GM23338 (cell line): ENCODE measurements at regions not wholly inside any gene's neighbourhood (a gene's known extent, or its start where the extent isn't known, plus 50 kb on each side); places are given as distances from the start of the nearest gene placed in this dataset.

ENCODE experiments used
- CREB1 ChIP-seq: fragments of 250-450 bp; sonication (Bioruptor Pico); IDR thresholded peaks from 2 replicates; pipeline ENCODE4 v1.5.0; 2020; ENCODE audit warnings: low read depth, mild to moderate bottlenecking, moderate library complexity
- ETS1 ChIP-seq: IDR thresholded peaks from 2 replicates; pipeline ENCODE4 v1.6.1; 2016; ENCODE audit warnings: antibody characterized with exemption
- EZH2 ChIP-seq: fragments of 200-600 bp; sonication (generic); IDR thresholded peaks from one replicate; pipeline ENCODE4 v1.8.0; 2017; ENCODE audit warnings: antibody characterized with exemption, mild to moderate bottlenecking, low read depth; ENCODE audit not compliant: unreplicated experiment
- EZH2phosphoT487 ChIP-seq: fragments of 200-600 bp; sonication (generic); IDR thresholded peaks from one replicate; pipeline ENCODE4 v1.8.1; 2018; ENCODE audit warnings: antibody characterized with exemption; ENCODE audit not compliant: unreplicated experiment
- JUNB ChIP-seq: IDR thresholded peaks from one replicate; pipeline ENCODE4 v1.6.1; 2016; ENCODE audit warnings: antibody characterized with exemption; ENCODE audit not compliant: unreplicated experiment
- NANOG ChIP-seq: IDR thresholded peaks from 2 replicates; pipeline ENCODE4 v1.6.1; 2016; ENCODE audit warnings: antibody characterized with exemption, borderline replicate concordance
- POLR2AphosphoS5 ChIP-seq: IDR thresholded peaks from 2 replicates; pipeline ENCODE4 v1.6.1; 2016; ENCODE audit warnings: antibody characterized with exemption, low read depth
- STAT1 ChIP-seq: IDR thresholded peaks from one replicate; pipeline ENCODE4 v1.6.1; 2016; ENCODE audit warnings: antibody characterized with exemption; ENCODE audit not compliant: unreplicated experiment
- ZNF114 ChIP-seq: fragments of 250-450 bp; sonication (Bioruptor Pico); IDR thresholded peaks from 2 replicates; pipeline ENCODE4 v1.5.0; 2020; ENCODE audit warnings: mild to moderate bottlenecking, moderate library complexity
- ZNF462 ChIP-seq: fragments of 250-450 bp; sonication (Bioruptor Pico); IDR thresholded peaks from 2 replicates; pipeline ENCODE4 v1.5.0; 2020; ENCODE audit warnings: mild to moderate bottlenecking, moderate library complexity
- TF ChIP-seq, protein P1 (sequence below), 2 experiments: fragments of 200-600 bp in 1 of 2; sonication (generic) in 1 of 2; conservative IDR thresholded peaks; 2 replicates each; pipeline versions ENCODE4 v1.5.1 to v1.6.1; 2016 to 2017; ENCODE audit warnings: antibody characterized with exemption in 2 of 2, low read depth in 2 of 2, mild to moderate bottlenecking in 2 of 2, moderate library complexity in 1 of 2
- TF ChIP-seq, protein P2 (sequence below): IDR thresholded peaks from one replicate; pipeline ENCODE4 v1.6.1; 2018; ENCODE audit warnings: antibody characterized with exemption; ENCODE audit not compliant: unreplicated experiment

DNA sequence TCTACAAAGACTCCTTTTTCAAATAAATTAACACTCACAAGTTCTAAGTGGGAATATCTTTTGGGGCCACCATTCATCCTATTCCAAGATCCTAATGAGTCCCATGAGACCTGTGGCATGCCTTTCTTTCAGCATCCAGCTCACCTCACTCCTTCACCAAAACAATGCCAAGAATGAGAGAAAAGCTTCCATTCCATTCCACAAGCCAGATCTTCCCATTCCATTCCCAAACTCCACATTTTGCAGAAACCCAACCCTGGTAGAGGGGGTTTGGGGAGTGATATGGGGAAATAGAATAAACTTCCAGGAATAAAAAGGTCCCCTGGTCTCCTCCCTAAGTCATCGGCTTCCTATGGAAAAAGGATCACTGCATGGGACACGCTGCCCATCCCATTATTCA is 392.2 kb downstream of the NPIPA8 start:
- TF ChIP-seq, protein P1, sequence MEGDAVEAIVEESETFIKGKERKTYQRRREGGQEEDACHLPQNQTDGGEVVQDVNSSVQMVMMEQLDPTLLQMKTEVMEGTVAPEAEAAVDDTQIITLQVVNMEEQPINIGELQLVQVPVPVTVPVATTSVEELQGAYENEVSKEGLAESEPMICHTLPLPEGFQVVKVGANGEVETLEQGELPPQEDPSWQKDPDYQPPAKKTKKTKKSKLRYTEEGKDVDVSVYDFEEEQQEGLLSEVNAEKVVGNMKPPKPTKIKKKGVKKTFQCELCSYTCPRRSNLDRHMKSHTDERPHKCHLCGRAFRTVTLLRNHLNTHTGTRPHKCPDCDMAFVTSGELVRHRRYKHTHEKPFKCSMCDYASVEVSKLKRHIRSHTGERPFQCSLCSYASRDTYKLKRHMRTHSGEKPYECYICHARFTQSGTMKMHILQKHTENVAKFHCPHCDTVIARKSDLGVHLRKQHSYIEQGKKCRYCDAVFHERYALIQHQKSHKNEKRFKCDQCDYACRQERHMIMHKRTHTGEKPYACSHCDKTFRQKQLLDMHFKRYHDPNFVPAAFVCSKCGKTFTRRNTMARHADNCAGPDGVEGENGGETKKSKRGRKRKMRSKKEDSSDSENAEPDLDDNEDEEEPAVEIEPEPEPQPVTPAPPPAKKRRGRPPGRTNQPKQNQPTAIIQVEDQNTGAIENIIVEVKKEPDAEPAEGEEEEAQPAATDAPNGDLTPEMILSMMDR (conservative IDR thresholded peaks at IDR 0.05; ENCODE audit: low read depth in 2 of 2): no peak
- TF ChIP-seq EZH2 (no peak), EZH2phosphoT487 (no peak), POLR2AphosphoS5 (no peak), NANOG (no peak), JUNB (no peak), ETS1 (no peak), CREB1 (CRISPR knock-in tag) (no peak), ZNF462 (CRISPR knock-in tag) (no peak), ZNF114 (CRISPR knock-in tag) (no peak), STAT1 (no peak)
- TF ChIP-seq, protein P2, sequence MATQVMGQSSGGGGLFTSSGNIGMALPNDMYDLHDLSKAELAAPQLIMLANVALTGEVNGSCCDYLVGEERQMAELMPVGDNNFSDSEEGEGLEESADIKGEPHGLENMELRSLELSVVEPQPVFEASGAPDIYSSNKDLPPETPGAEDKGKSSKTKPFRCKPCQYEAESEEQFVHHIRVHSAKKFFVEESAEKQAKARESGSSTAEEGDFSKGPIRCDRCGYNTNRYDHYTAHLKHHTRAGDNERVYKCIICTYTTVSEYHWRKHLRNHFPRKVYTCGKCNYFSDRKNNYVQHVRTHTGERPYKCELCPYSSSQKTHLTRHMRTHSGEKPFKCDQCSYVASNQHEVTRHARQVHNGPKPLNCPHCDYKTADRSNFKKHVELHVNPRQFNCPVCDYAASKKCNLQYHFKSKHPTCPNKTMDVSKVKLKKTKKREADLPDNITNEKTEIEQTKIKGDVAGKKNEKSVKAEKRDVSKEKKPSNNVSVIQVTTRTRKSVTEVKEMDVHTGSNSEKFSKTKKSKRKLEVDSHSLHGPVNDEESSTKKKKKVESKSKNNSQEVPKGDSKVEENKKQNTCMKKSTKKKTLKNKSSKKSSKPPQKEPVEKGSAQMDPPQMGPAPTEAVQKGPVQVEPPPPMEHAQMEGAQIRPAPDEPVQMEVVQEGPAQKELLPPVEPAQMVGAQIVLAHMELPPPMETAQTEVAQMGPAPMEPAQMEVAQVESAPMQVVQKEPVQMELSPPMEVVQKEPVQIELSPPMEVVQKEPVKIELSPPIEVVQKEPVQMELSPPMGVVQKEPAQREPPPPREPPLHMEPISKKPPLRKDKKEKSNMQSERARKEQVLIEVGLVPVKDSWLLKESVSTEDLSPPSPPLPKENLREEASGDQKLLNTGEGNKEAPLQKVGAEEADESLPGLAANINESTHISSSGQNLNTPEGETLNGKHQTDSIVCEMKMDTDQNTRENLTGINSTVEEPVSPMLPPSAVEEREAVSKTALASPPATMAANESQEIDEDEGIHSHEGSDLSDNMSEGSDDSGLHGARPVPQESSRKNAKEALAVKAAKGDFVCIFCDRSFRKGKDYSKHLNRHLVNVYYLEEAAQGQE: no peak
